SKM-1 treated with dmso at 0.1 percent for 144 hours (cell line): ENCODE measurements at regions not wholly inside any gene's neighbourhood (a gene's known extent, or its start where the extent isn't known, plus 50 kb on each side); places are given as distances from the start of the nearest gene placed in this dataset.
A peak's percentile ranks its signal among the peaks of the same experiment; 100 is the strongest.
"Not testable (repeated sequence)": the region's sequence is repeated elsewhere in the genome, so short reads cannot be mapped to it uniquely, and the experiment has no call there.

Experiments
- DNase-seq: peaks from one replicate; lab custom pipeline; 2025; ENCODE audit not compliant: unreplicated experiment; lab: John Stamatoyannopoulos, UW

DNA sequence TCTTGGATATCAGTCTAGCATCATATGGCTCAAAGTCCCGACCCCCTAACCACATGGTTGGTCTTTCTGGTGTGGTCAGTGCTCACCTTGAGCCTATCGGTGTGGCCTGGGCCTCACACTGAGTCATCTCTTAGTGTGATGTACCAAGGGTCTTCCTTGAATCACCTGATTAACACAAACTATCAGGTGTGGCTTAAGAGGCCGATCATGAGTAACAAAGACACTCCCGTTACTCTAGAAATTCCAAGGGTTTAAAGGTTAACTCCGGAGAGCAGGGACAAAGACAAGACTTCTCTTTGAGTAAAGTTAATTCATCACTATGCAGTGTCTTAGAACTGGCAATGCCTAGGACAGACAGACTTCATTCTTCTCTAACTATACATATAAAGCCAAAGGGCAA, 52.3 kb upstream of the ARMC3 start:
- DNase-seq: no peak

DNA sequence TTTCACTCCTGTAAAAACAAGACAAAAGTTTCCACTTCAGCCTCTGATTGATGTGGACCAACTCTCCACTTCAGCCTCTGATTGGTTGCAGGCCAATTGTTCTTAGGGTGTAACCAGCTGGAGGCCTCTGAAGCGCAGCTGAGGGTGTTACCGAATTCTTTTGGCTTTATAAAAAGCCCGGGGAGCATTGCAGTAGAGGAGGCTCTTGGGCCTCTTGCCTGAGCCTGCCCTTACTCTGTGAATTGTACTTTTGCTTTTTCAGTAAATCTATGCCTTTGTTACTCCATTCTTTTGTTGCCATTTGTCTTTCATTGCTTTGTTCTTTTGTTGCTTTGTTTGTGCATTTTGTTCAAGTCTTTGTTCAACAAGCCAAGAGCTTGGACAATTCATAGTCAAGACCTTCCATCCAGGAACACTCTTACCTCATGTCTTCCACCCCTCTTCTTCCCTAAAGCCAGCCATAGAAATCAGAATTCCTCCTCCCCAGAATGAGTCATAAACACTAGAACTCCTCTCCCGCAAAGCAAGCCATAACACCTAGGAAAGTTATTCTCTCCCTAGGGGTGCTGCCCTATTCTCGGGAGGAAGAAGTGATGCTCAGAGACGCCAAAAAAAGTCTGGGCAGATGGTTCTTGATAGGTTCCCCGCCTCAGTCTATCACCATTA, 53.5 kb upstream of the ARMC3 start:
- no peak for DNase-seq

DNA sequence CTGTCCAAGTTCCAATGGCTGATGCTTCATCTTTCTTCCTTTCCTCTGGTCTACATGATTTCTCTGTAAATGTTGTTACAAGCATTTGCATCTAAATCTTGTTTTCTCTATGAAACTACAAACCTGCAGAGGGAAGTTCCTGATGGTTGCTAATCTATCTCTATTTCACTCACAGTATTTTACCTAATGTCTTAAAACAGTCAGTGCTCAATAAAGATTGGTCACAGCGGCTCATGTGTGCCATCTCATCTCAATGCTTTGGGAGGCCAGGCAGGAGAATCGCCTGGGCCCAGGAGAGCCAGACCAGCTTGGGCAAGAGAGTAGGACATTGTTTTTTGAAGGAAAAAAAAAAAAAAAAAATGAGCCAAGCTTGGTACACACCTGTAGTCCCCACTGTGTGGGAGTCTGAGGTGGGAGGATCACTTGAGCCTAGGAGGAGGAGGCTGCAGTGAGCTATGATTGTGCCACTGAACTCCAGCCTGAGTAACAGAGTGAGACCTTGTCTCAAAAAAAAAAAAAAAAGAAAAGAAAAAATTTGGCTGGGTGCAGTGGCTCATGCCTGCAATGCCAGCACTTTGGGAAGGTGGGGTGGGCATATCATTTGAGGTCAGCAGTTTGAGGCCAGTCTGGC, 71.3 kb upstream of the ARMC3 start:
- no peak for DNase-seq

DNA sequence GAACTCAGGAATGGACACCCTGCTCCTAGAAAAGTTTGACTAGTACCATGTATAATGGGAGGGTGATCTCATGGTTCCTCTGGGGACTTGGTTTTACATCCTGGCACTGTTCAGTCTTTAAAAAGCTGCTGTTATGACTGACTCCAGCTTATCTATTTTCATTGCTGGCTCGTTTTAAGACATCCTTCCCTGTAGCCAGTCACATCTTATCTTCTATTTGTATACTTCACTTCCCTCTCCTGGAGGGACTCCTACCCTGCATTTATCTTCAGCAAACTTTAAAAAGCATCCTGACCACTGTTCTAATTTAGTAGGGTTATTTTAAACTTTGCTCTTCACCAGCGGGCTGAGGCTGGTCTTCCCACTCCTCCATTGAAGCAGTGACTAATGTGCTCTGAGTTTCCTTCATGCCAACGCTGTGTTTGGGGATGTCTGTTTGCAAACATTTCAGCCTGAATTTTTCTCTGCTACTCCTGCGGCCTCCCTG, 72.9 kb upstream of the ARMC3 start:
- no peak for DNase-seq

DNA sequence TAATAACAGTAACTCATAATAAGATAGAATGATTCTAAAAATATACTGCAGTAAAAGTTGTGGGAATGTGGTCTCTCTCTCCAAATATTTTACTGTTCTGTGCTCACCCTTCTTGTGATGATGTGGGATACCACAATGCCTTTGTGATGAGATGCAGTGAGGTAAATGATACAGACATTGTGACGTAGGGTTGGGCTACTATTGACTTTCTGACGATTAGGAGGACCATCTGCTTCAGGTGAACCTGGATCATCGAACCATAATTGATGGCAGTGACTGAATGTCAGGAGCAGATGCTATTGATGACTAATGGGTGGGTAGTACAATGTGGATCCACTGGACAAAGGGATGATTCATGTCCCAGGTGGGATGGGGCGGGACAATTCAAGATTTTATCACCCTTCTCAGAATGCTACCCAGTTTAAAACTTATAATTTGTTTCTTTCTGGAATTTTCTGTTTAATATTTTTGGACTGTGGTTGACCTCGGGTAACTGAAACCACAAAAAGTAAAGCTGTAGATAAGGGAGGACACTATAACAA, 73.9 kb upstream of the ARMC3 start:
- no peak for DNase-seq

DNA sequence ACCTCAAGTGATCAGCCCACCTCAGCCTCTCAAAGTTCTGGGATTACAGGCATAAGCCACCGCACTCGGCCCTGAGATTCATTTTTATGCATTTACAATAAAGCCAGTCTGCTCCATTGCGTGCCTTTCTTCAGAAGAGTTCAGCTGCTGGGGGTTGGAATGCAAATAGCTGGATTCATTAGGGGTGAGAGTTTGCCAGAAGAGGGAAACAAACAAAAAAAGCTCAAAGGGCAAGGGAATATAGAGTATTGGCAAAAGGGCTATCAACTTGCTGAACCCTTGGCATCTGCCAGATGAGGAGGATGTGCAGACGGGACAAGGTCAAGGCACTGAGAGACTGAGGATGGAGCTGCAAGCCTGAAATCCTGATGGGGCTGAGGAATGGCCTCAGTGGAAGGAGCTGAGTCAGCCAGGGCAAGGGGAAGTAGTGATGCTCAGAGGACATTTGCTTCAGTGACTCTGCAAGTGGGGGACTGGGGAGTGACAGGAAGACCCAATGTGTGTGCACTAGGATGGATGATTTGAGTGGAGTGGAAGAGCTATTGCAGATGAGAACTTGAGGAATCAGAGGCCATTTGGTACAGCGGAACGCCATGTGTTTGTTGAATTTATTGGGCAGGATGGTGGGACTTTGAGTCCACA, 75.0 kb upstream of the ARMC3 start:
- DNase-seq: peak; percentile 1

DNA sequence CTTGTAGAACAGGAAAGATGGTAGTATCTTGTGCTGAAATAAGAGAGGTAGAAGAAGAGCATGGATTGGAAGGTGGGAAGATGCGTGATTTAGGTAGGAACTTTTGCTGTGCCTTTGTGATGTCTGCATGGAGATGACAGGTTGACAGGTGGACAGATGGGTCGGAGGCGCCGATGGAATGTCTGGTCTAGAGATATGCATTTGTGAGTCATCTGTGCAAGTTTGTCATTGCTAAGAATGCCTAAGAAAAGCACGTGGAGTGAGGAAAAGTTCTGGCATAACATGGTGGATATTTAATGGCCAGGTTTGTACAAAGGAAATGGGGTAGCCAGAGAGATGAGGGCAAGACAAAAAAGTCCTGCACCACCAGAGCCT, 76.0 kb upstream of the ARMC3 start:
- no peak for DNase-seq

DNA sequence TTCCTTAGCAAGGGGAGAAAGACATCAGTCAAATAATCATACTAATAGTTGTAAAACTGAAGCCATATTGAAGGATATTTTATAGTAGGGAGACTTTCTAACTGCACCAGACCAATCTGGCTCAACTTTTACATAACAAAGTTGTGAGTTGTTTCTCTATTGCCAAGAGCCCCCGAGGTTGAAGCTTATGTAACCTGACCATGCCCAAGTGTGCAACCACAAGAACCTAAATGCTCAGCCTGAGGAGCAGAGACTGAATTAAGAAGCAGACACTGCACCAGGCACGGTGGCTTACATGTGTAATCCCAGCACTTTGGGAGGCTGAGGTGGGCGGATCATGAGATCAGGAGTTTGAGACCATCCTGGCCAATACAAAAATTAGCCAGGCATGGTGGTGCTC, 77.3 kb upstream of the ARMC3 start:
- no peak for DNase-seq

DNA sequence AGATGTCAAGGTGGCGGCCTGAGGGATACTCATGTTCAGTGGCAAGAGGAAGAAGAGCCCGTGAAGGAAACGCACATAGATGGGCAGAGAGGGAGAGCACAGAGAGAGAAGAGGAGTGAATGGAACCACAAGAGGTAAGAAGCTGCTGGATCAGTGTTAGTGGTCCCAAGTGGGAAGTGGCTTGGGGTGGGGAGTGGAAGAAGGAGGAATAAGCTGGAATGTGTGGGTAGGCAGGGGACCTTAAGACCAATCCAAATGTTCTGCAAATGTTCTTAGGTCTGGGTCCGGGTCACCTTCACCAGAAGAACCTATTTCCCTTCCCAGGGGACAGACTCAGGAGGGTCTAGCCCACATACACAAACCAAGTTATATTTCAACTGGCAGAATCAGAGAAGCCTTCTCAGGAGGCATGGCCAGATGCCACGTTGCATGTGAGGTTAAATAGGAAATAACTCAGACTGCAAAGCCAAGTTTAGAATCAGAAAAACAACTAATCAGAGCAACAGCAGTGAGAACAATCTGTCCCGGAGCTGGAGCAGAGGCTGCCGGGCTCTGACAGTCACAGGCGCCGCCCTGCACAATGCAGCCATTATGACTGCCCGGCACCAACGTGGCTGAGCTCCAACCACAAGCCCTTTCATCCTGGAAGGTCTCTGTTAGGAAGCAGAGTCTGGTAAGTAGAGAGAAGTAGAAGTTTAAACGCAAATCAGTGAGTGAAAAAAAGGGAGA, 78.6 kb upstream of the ARMC3 start:
- DNase-seq: no peak

DNA sequence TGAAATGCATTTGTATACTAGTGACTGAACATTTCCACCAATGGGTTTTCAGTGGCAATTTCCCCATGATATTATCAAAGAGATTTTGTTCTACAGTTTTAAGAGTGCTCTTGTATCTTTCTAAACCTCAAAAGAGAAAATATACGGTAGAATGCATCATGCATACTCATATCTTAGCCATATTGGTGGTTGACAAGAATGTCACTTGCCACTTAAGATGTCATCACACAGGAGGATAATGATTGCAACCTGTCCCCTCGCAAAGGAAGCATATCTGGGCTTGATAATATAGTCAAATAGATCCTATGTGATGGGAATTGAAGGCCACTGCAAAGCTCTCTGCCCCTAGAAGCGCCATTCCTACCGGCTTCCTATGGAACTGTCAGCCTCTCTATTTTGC, 79.3 kb upstream of the ARMC3 start:
- DNase-seq: no peak

DNA sequence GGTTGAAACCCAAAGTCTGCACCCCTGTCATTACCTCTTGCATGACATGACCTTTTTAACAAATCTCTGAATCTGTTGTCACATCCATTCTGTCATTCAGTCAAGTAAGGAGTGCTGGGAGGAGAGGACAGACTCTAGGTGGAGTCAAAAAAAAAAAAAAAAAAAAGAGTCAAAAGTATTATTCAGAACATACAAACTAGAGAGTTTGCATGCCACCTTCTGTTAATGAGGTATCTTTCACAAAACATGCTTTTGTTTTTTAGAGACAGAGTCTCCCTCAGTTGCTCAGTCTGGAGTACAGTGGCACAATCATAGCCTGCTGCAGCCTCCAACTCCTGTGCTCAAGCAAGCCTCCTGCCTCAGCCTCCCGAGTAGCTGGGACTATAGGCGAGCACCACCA, 81.6 kb upstream of the ARMC3 start:
- DNase-seq: no peak

DNA sequence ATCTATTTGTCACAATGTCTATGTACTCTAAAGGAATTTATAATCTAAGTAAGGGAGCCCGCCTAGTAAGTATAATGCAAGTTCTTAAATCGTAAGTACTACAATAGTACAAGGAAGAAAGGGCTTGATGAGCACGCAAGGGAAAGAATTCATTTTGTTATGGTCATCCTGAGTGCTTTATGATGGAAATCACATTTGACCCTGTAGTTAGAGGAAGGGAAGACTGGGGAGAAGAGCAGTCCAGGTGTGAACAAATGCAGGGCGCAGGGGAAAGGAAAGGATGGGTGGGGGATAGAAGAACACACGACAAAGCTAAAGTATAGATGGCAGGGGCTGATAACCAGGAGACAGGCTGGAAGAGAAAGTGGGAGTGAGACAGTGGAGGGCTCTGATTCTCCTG, 88.2 kb upstream of the ARMC3 start:
- no peak for DNase-seq

DNA sequence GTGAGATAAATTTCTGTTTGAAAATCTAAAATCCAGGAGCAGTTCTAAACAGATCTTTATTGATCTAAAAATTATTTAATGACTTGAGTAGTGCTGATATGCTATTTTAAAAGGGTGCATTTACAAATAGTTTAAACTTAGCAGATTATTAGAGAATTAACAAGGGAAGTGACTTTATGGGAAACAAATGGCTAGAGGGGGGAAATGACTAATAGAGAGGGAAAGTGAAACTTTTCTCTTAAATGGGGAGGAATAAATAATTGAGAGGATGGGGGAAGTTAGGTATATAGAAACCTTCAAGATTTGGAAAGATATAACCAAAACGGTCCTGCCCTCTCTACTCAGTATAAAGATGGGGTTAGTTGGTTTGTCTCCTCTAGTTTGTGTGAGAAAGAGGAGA, 90.1 kb upstream of the ARMC3 start:
- no peak for DNase-seq

DNA sequence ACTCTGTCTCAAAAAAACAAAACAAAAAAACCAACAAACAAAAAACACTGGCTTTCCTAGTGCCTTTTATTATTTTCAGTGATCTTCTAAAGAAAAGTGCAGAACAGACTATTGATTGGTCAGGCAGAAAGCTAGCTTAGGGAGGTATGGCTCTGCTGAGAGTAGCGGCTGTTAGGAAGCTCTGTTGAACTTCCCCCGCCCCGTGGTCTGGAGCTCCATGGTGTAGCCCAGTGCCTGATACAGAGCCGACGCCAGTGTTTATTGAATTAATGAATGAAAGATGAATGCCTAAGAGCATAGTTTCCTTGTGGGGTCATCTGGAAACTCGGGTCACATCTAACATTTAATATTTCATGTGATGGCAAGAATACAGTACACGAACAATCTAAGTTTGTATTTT, 90.5 kb upstream of the ARMC3 start:
- DNase-seq: no peak

DNA sequence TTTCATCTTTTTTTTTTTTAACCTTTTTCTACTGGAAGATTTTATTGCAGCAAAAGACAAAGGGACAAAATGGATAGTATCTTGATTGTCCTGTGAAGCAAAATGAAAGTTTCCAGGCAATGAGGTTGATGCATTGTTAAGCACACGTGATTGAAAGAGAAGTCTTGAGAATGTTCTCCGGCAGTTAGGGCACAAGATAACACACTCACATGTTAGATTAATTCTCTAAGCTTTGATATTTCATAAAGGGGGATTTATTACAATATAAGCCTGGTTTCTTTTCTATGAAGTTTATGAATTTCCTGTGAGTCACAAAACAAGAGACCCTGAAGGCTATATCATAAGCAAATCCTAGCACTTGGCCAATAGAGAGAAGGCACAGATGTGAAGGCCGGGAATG, 93.4 kb upstream of the ARMC3 start:
- DNase-seq: no peak

DNA sequence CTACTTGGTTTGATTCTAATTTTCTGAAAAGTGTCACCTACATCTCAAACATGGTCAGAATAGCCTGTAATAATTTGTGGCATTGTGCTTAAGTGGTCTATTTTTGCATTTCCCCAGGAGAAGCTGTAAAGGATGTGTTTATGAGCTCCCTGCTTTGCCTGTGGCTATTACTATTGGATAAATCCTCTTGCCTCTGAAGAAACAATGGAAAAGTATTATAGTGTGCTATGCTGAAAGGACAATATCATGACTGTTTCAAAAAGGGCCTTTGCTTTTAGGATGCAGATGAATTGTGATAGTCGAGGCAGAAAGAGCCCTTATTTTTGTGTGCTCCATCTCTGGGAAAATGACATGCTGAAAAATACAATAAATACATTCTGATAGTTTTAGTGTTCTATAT, 94.1 kb upstream of the ARMC3 start:
- DNase-seq: no peak

DNA sequence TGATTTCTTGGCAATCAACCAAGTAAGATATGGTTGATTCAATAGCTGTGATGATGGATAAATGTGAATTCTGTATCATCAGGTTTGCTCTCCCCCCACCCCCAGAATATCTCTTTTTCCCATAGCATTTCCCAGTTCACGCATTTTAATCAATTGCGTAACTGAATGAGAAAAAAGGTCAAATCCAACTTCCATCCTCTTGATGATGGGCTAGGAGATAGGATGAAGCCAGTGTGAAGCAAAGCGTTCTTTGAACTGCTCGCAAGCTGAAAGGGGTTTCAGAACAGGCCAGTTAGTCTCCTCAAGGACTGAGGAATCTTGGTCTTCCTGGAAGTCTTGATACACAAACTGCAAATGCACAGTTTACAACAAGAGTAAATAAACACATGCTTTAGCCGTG, 94.5 kb upstream of the ARMC3 start:
- no peak for DNase-seq

DNA sequence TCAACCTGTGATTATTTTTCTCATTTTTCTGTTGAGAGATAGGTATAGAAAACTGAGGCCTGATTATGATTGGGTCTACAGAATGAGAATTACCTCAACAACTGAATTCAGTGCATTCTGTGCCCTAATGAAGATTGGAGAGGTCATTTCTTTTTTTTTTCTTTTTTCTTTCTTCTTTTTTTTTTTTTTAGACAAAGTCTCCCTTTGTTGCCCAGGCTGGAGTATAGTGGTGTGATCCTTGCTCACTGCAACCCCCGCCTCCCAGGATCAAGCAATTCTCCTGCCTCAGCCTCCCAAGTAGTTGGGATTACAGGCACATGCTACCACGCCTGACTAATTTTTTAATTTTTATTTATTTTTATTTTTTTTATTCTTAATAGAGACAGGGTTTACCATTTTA, 95.0 kb upstream of the ARMC3 start:
- DNase-seq: no peak

DNA sequence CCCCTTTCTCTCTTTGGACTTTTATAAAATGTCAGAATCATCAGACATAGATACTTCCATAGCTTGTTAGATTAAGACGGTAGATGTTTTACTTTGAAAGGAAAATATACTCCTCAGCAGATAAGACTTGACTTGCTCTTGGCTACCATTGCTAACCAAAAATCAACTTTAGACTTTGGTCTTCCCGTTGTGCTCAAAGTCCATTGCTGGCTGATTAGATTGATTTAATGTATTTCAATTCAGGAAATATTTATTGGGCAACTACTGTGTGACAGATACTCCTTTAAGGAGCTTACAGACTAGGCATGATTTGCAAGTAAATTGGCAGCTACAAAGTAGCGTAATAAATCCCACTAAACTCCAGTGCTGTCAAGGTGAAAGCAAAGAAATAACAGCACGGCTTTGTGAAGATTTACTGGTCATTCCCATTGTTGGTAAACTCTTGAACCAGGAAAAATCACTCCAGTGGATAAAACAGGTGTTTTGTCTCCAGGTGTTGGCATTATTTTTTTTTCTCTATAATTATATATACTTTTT, 95.7 kb upstream of the ARMC3 start:
- DNase-seq: no peak

DNA sequence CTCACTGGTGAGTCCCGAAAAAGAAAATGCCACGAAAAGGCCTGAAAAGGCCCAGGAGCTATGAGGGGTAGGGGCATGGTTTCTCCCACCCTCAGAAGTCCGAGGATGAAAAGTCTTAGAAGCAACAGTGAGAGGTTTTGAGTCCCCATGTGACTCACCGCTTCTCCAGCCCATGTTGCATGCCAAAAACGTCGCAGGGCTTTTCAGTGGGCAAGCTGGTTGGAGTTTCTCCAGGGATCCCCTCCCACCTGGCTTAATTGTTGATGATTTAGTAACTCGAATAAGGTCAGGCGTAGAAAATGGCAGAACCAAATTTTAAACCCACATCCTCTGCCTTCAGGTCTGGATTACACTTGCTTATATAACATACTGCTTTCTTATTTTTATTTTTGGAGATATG, 96.3 kb upstream of the ARMC3 start:
- no peak for DNase-seq

DNA sequence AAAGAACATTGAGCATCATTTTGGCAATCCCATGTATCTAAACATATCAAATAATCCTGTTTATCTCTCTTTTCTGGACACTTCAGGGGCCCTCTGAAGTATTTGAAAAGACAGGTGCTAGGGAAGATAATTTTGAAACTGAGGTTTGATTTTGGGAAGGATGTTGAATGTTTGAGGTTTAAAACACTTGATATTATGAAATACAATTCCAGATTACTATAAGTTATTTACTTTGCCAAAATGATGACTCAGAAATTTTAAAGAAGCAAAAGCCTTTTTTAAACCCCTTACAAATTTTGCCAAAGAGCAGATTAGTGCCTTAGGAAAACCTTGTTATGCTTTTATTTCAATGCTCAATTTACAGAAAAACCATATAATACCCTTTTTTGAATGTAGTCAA, 99.1 kb upstream of the ARMC3 start:
- DNase-seq: not testable (repeated sequence)
